ENCODE measurements at regions not wholly inside any gene's neighbourhood (a gene's known extent, or its start where the extent isn't known, plus 50 kb on each side); places are given as distances from the start of the nearest gene placed in this dataset.

DNA sequence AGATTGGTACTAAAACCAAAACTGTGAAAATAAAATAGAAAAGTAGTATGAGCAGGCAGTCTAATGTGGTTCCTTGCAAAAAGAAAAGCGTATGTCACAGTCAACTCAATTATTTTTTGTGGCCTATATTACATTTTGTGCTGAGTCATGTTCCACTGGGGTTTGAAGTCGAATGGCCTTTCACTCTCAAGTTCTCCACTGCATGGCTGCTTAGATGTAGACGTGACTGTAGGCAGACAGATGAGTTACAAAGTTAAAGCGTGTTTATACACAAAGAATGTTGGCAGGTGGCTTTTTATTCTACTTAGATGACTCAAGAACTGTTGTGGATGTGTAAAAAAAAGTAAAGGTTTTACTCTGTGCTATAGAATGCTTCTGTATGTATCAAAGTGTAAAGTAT lies 133.9 kb downstream of the SLITRK6 start:
- TF ChIP-seq POLR2A (IDR thresholded peaks at IDR 0.05) = no peak
- TF ChIP-seq, protein P1, sequence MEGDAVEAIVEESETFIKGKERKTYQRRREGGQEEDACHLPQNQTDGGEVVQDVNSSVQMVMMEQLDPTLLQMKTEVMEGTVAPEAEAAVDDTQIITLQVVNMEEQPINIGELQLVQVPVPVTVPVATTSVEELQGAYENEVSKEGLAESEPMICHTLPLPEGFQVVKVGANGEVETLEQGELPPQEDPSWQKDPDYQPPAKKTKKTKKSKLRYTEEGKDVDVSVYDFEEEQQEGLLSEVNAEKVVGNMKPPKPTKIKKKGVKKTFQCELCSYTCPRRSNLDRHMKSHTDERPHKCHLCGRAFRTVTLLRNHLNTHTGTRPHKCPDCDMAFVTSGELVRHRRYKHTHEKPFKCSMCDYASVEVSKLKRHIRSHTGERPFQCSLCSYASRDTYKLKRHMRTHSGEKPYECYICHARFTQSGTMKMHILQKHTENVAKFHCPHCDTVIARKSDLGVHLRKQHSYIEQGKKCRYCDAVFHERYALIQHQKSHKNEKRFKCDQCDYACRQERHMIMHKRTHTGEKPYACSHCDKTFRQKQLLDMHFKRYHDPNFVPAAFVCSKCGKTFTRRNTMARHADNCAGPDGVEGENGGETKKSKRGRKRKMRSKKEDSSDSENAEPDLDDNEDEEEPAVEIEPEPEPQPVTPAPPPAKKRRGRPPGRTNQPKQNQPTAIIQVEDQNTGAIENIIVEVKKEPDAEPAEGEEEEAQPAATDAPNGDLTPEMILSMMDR (IDR thresholded peaks at IDR 0.05 in 4 of 5, conservative IDR thresholded peaks at IDR 0.05 in 1 of 5) = no peak
